ENCODE measurements at regions not wholly inside any gene's neighbourhood (a gene's known extent, or its start where the extent isn't known, plus 50 kb on each side); places are given as distances from the start of the nearest gene placed in this dataset.

GRCh38 chr3:10555263-10555662, 49.9 kb upstream of the ATP2B2 start:
- Histone ChIP-seq H3K27ac (no peak overlapping the region), H3K4me1 (replicated peaks in 1 of 2) (peaks cover 6 to 24% of the 10 kb centered on the region in 2 donors), H3K4me3 (no peak overlapping the region)
- ATAC-seq (replicated peaks in 6 of 8): no peak
- in situ Hi-C loops (cut with MboI; ENCODE audit: low pct_unique_long_range_greater_than_20kb in 2 of 9, low sequenced_read_pairs in 9 of 9, unreplicated experiment in 9 of 9): no loop called here
- 100% methylated on average over 1 of the region's 1 CpG; no CpG with 5 or more reads in 9 of the 10 experiments for WGBS, 10 experiments

GRCh38 chr3:10556312-10556711, 50.9 kb upstream of the ATP2B2 start:
- H3K4me3 ChIP-seq: no peak overlapping the region
- no peak overlapping the region for H3K27ac ChIP-seq
- WGBS, 10 experiments: 28 to 93% (median 49%) methylated on average over 1 to 6 of the region's 7 CpGs; no CpG with 5 or more reads in 2 of the 10 experiments
- in situ Hi-C loops (cut with MboI; ENCODE audit: low pct_unique_long_range_greater_than_20kb in 2 of 9, low sequenced_read_pairs in 9 of 9, unreplicated experiment in 9 of 9): no loop called here
- H3K4me1 ChIP-seq (replicated peaks in 1 of 2): peaks cover 6 to 21% of the 10 kb centered on the region in 2 donors
- peak in 1 of 8 experiments; percentile 13 for ATAC-seq (replicated peaks in 6 of 8)

- H3K4me1 ChIP-seq (replicated peaks in 1 of 2): peaks cover 6 to 17% of the 10 kb centered on the region in 2 donors
- WGBS, 10 experiments: 40 to 100% (median 83%) methylated on average over 1 to 6 of the region's 7 CpGs; no CpG with 5 or more reads in 4 of the 10 experiments
- no peak for ATAC-seq (replicated peaks in 6 of 8)
- in situ Hi-C loops (cut with MboI; ENCODE audit: low pct_unique_long_range_greater_than_20kb in 2 of 9, low sequenced_read_pairs in 9 of 9, unreplicated experiment in 9 of 9): no loop called here
- H3K27ac ChIP-seq: no peak overlapping the region
- H3K4me3 ChIP-seq: no peak overlapping the region
Measured at GRCh38 chr3:10557250-10557649, 51.9 kb upstream of the ATP2B2 start.

- no peak overlapping the region for H3K4me3 ChIP-seq
- peaks cover 6 to 15% of the 10 kb centered on the region in 2 donors for H3K4me1 ChIP-seq (replicated peaks in 1 of 2)
- in situ Hi-C loops (cut with MboI; ENCODE audit: low pct_unique_long_range_greater_than_20kb in 2 of 9, low sequenced_read_pairs in 9 of 9, unreplicated experiment in 9 of 9): no loop called here
- ATAC-seq (replicated peaks in 6 of 8): peak in 3 of 8 experiments; percentile 40 to 79 (median 57)
- WGBS, 10 experiments: 45 to 100% (median 80%) methylated on average over 1 to 3 of the region's 5 CpGs; no CpG with 5 or more reads in 3 of the 10 experiments
- H3K27ac ChIP-seq: no peak overlapping the region
Measured at GRCh38 chr3:10557781-10558373, 52.5 kb upstream of the ATP2B2 start.

GRCh38 chr3:10558736-10559135, 53.4 kb upstream of the ATP2B2 start:
- in situ Hi-C loops (cut with MboI; ENCODE audit: low pct_unique_long_range_greater_than_20kb in 2 of 9, low sequenced_read_pairs in 9 of 9, unreplicated experiment in 9 of 9): no loop called here
- Histone ChIP-seq H3K27ac (no peak overlapping the region), H3K4me1 (replicated peaks in 1 of 2) (peaks cover 6 to 8% of the 10 kb centered on the region in 2 donors), H3K4me3 (no peak overlapping the region)
- peak in 1 of 8 experiments; percentile 6 for ATAC-seq (replicated peaks in 6 of 8)
- 7 to 67% (median 40%) methylated on average over 1 to 4 of the region's 4 CpGs; no CpG with 5 or more reads in 3 of the 10 experiments for WGBS, 10 experiments

- H3K4me3 ChIP-seq: no peak overlapping the region
- no peak overlapping the region for H3K27ac ChIP-seq
- H3K4me1 ChIP-seq (replicated peaks in 1 of 2): no peaks in the 10 kb centered on the region
- 60 to 100% (median 92%) methylated on average over 1 to 11 of the region's 14 CpGs; no CpG with 5 or more reads in 3 of the 10 experiments for WGBS, 10 experiments
- in situ Hi-C loops (cut with MboI; ENCODE audit: low pct_unique_long_range_greater_than_20kb in 2 of 9, low sequenced_read_pairs in 9 of 9, unreplicated experiment in 9 of 9): no loop called here
- ATAC-seq (replicated peaks in 6 of 8): no peak
Measured at GRCh38 chr3:10560060-10560861, 54.9 kb upstream of the ATP2B2 start.

- Histone ChIP-seq H3K27ac (no peak overlapping the region), H3K4me3 (no peak overlapping the region), H3K4me1 (replicated peaks in 1 of 2) (no peaks in the 10 kb centered on the region)
- 39 to 100% (median 73%) methylated on average over 1 to 6 of the region's 7 CpGs; no CpG with 5 or more reads in 1 of the 10 experiments for WGBS, 10 experiments
- in situ Hi-C loops (cut with MboI; ENCODE audit: low pct_unique_long_range_greater_than_20kb in 2 of 9, low sequenced_read_pairs in 9 of 9, unreplicated experiment in 9 of 9): no loop called here
- ATAC-seq (replicated peaks in 6 of 8): no peak
Measured at GRCh38 chr3:10561162-10561945, 56.0 kb upstream of the ATP2B2 start.

GRCh38 chr3:10561946-10562560, 56.7 kb upstream of the ATP2B2 start:
- WGBS, 10 experiments: 10 to 81% (median 33%) methylated on average over 1 to 3 of the region's 4 CpGs; no CpG with 5 or more reads in 3 of the 10 experiments
- no peaks in the 10 kb centered on the region for H3K4me1 ChIP-seq (replicated peaks in 1 of 2)
- no peak overlapping the region for H3K4me3 ChIP-seq
- in situ Hi-C loops (cut with MboI; ENCODE audit: low pct_unique_long_range_greater_than_20kb in 2 of 9, low sequenced_read_pairs in 9 of 9, unreplicated experiment in 9 of 9): no loop called here
- no peak for ATAC-seq (replicated peaks in 6 of 8)
- H3K27ac ChIP-seq: no peak overlapping the region

- in situ Hi-C loops (cut with MboI; ENCODE audit: low pct_unique_long_range_greater_than_20kb in 2 of 9, low sequenced_read_pairs in 9 of 9, unreplicated experiment in 9 of 9): no loop called here
- Histone ChIP-seq H3K4me3 (no peak overlapping the region), H3K27ac (no peak overlapping the region), H3K4me1 (replicated peaks in 1 of 2) (no peaks in the 10 kb centered on the region)
- 60 to 85% (median 81%) methylated on average over 1 to 2 of the region's 2 CpGs; no CpG with 5 or more reads in 6 of the 10 experiments for WGBS, 10 experiments
- ATAC-seq (replicated peaks in 6 of 8): no peak
Measured at GRCh38 chr3:10563396-10563795, 58.0 kb upstream of the ATP2B2 start.

- in situ Hi-C loops (cut with MboI; ENCODE audit: low pct_unique_long_range_greater_than_20kb in 2 of 9, low sequenced_read_pairs in 9 of 9, unreplicated experiment in 9 of 9): no loop called here
- Histone ChIP-seq H3K27ac (no peak overlapping the region), H3K4me3 (no peak overlapping the region), H3K4me1 (replicated peaks in 1 of 2) (no peaks in the 10 kb centered on the region)
- ATAC-seq (replicated peaks in 6 of 8): no peak
- 0 to 92% (median 30%) methylated on average over 1 to 3 of the region's 3 CpGs; no CpG with 5 or more reads in 1 of the 10 experiments for WGBS, 10 experiments
Measured at GRCh38 chr3:10565814-10566213, 60.4 kb upstream of the ATP2B2 start.

GRCh38 chr3:10566451-10566850, 61.1 kb upstream of the ATP2B2 start:
- Histone ChIP-seq H3K27ac (no peak overlapping the region), H3K4me1 (replicated peaks in 1 of 2) (no peaks in the 10 kb centered on the region), H3K4me3 (no peak overlapping the region)
- 17 to 100% (median 80%) methylated on average over 1 to 3 of the region's 3 CpGs; no CpG with 5 or more reads in 3 of the 10 experiments for WGBS, 10 experiments
- no peak for ATAC-seq (replicated peaks in 6 of 8)
- in situ Hi-C loops (cut with MboI; ENCODE audit: low pct_unique_long_range_greater_than_20kb in 2 of 9, low sequenced_read_pairs in 9 of 9, unreplicated experiment in 9 of 9): no loop called here

- Histone ChIP-seq H3K4me1 (replicated peaks in 1 of 2) (no peaks in the 10 kb centered on the region), H3K4me3 (no peak overlapping the region), H3K27ac (no peak overlapping the region)
- peak in 1 of 8 experiments; percentile 25 for ATAC-seq (replicated peaks in 6 of 8)
- 20 to 80% (median 40%) methylated on average over 1 to 5 of the region's 5 CpGs for whole genome bisulfite sequencing, 10 experiments
- in situ Hi-C loops (cut with MboI; ENCODE audit: low pct_unique_long_range_greater_than_20kb in 2 of 9, low sequenced_read_pairs in 9 of 9, unreplicated experiment in 9 of 9): no loop called here
Measured at GRCh38 chr3:10568549-10568948, 63.2 kb upstream of the ATP2B2 start.

Data from motor neuron (in vitro differentiated cells).